ENCODE measurements at regions not wholly inside any gene's neighbourhood (a gene's known extent, or its start where the extent isn't known, plus 50 kb on each side); places are given as distances from the start of the nearest gene placed in this dataset.

- TF ChIP-seq FOXK2 (IDR thresholded peaks at IDR 0.05) (no peak), ZNF646 (CRISPR knock-in tag; IDR thresholded peaks at IDR 0.05) (no peak), CHD4 (IDR thresholded peaks at IDR 0.05; ENCODE audit: borderline replicate concordance, low read length) (no peak), RAD21 (CRISPR knock-in tag; IDR thresholded peaks at IDR 0.05) (no peak), CTCF (CRISPR knock-in tag; IDR thresholded peaks at IDR 0.05) (no peak), ZNF772 (CRISPR knock-in tag; IDR thresholded peaks at IDR 0.05) (no peak), ZBTB10 (CRISPR knock-in tag; IDR thresholded peaks at IDR 0.05; ENCODE audit: borderline replicate concordance) (no peak), ZNF775 (CRISPR knock-in tag; IDR thresholded peaks at IDR 0.05; ENCODE audit: borderline replicate concordance) (no peak), UBTF (CRISPR knock-in tag; IDR thresholded peaks at IDR 0.05) (no peak), ZNF737 (CRISPR knock-in tag; IDR thresholded peaks at IDR 0.05; ENCODE audit: borderline replicate concordance) (no peak)
These were observed 164.7 kb downstream of the TUSC1 start for GRCh38 chr9:25513509-25514033.

Data from HepG2 (cell line).